ENCODE measurements at regions not wholly inside any gene's neighbourhood (a gene's known extent, or its start where the extent isn't known, plus 50 kb on each side); places are given as distances from the start of the nearest gene placed in this dataset.
"Not testable (repeated sequence)": the region's sequence is repeated elsewhere in the genome, so short reads cannot be mapped to it uniquely, and the experiment has no call there.

DNA sequence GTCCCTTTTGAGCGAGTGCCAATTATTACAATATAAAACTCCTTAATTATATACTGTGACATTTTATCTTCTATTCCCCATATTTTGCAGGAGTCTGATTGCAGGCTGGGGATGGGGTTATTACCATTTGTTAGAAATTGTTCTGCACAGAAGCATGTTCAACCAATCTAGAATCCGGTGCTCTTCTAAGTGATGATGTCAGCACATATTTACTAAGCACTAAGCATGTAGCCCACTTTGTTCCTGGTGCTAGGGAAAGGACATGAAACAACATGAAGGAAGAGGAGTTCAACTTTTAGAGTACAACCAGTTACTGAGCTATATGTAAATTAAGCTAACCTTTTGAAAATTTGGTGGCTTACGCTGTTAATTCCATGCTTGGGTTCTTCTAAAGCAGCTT, 52.8 kb upstream of the IL1RAPL2 start:
- DNase-seq (ENCODE audit: low spot score): no peak

DNA sequence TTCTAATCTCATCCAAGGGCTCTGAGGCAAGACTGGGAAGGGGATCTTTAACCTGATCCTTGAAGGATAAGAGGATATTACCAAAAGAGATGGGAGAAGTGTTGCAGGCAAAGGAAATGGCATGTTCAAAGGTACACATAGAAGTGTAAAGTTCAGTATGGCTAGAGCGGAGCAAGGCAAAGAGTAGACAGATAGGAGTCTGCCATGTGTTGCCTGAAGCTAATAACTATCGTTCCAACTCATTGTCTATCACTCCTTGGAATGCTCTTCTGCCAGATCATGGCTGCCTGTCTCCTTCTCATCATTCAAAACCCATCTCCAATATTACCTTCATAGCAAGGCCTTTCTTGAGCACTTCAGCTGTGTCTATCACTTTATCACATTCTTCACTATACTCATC, 55.2 kb upstream of the IL1RAPL2 start:
- no peak for DNase-seq (ENCODE audit: low spot score)

DNA sequence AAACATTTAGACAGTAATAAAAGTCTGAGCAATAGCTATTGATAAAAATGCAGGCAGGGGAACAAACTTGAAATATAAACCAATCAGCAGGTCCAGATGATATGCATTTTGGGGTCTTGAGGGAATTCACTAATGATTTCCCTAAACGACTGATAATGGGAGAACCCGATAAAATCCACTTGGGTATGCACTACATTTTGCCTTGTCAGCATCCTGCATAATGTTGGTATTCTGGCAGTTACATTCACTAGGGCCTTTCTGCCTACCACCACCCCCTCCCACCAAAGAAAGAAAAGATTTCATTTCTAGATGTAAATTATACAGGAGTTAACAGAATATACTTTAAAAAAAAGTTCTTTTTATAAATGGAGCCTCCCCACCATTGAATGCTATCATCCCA, 63.5 kb upstream of the IL1RAPL2 start:
- no peak for DNase-seq (ENCODE audit: low spot score)

DNA sequence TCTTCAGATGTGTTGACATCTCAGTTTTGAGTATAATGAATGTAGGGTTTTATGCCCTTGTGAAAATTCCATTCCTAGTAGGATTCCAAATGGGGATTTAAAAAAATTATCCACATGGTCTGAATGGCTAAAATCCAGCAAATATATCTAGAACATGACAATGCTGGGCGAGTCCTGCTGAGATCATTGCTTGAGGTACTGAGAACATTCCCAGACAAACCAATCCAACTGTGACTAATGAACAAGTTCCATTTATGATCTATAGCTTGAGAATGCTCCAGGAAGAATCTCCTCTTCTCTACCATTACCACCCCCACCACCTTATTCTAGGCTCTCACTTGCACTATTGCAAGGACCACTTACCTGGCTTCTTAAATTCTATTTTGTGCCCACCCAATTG, 77.2 kb upstream of the IL1RAPL2 start:
- no peak for DNase-seq (ENCODE audit: low spot score)

DNA sequence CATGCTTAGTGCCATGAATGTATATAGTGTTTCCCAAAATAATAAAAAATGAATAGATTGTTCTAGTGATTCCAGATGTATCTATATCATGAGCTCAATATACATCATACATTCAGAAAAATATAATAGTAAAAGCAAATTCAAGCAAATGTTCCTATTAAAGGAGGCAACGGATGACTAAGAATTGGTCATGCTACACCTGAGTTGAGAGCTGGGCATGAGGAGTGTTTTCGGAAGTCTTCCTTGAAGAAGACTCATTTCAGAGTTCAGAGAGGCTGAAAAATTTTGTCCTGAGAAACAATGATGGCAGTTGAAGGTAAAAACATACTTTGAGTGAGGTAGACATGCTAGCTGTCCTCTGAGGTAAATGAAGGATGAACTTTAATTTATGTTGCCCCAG, 79.3 kb upstream of the IL1RAPL2 start:
- no peak for DNase-seq (ENCODE audit: low spot score)

DNA sequence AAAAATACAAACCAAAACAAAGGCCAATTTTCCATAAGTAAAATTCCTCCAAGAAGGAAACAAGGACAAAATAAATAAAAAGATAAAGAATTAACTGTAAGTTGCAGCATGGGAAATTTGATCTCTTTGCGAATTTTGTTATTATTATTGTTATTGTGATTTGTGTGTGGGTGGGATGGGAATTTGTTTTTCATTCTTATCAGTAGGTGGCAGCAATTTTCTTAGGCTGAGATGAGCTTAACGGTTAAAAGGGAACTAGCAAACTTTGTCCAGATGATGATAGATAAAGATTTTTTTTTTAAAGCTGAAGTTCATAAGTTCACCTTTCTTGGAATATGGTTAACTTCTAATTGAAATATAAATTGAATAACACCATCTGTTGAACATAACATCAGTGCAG, 83.2 kb upstream of the IL1RAPL2 start:
- no peak for DNase-seq (ENCODE audit: low spot score)

DNA sequence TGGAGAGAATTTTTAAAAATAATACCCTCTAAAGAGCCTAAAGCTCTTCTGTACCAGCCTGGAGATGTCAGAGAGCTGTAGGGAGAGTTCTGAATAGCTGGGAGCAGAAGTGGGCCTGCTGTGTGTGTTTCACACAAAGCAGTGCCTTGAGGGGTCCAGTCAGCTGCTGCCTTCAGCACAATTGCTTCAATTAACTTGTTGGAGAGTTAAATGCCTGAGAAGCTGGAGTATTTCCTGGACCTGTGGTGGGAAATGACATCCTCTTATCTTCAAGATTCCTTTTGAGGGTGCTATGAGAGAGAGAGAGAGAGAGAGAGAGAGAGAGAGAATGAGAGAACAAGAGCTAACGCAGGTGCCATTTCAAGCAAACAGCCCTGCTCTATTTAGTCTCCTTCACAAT, 96.2 kb upstream of the IL1RAPL2 start:
- DNase-seq (ENCODE audit: low spot score): no peak

DNA sequence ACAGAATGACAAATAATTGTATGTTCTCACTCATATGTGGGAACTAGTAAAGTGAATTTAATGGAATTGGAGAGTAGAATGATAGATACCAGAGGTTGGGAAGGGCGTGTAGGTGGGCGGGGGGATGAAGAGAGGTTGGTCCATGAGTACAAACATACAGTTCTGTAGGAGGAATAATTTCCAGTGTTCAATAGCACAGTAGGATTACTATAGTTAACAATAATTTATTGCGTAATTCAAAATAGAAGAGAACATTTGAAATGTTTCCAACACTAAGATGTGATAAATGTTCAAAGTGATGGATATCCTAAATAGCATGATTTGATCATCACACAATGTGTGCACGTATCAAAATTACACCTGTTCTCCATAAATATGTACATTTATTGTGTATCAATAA, 106.2 kb upstream of the IL1RAPL2 start:
- no peak for DNase-seq (ENCODE audit: low spot score)

DNA sequence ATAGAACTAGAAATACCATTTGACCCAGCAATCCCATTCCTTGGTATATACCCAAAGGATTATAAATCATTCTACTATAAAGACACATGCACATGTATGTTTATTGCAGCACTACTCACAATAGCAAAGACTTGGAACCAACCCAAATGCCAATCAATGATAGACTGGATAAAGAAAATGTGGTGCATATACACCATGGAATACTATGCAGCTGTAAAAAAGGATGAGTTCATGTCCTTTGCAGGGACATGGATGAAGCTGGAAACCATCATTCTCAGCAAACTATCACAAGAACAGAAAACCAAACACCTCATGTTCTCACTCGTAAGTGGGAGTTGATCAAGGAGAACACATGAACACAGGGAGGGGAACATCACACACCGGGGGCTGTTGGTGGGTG, 108.9 kb upstream of the IL1RAPL2 start:
- DNase-seq (ENCODE audit: low spot score): not testable (repeated sequence)

DNA sequence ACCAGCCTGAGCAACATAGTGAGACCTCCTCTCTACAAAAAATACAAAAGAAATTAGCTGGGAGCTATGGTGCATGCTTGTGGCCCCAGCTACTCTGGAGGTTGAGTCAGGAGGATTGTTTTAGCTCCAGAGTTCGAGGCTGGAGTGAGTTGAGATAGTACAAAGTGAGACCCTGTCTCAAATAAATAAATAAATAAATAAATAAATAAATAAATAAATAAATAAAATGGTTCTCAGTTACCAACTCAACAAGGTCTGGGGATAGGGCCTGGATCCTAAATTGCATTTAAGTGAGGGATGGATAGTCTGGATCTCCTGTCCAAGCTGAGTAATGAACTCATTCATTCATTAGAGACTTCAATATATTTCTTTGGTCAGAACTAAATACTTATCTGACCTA, 115.7 kb upstream of the IL1RAPL2 start:
- no peak for DNase-seq (ENCODE audit: low spot score)

DNA sequence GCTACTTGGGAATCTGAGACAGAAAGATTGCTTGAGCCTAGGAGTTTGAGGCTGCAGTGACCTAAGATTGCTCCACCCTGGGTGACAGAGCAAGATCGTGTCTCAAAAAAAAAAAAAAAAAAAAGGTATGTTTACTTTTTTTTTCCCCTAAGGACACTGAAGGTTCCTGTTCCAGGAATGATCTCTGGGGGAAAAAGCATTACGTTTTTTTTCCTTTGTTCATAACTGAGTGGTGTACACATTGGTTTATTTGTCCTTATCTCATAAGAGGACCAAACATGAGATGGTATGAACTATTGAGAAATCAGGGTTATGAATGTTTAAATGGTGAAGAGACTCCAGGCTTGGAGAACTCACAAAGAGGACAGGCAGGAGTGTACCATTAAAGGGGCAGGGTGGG, 120.4 kb upstream of the IL1RAPL2 start:
- no peak for DNase-seq (ENCODE audit: low spot score)

DNA sequence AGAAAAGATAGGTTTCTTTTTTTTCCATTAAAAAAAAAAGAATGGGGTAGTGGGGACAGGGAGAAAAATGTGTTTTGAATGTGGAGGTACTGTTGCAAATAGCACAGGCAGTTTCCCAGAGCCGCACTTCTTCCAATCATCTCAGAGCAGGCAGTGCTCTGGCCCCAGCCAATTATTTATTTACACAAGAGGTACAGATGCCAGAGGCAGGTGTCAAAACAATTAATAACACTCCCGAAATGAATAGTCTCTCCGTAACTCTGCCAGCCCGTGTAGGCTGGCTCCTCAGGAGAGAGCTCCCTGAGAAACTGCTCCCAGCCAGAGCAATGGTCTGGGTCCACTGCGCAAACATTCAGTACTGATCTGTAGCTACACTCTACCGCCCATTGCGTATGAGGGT, 130.8 kb upstream of the IL1RAPL2 start:
- no peak for DNase-seq (ENCODE audit: low spot score)

DNA sequence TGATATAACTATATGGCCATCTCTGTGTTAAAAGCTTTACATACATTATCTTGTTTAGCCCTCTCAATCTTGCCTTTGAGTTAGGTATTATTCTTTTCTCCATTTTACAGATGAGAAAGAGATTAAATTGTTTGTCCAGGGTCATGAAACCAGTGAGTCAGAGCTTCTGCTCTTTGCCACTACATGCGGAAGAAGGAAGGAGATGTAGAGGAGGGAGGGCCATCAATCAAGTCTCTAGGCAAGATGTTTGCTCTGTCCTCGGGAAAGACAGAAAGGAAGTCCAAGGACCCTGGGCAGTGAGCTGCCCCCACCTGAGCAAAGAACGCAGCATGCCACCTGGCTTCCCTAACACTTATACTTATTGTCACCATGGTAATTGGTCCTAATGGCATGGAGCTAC, 133.7 kb upstream of the IL1RAPL2 start:
- DNase-seq (ENCODE audit: low spot score): no peak

DNA sequence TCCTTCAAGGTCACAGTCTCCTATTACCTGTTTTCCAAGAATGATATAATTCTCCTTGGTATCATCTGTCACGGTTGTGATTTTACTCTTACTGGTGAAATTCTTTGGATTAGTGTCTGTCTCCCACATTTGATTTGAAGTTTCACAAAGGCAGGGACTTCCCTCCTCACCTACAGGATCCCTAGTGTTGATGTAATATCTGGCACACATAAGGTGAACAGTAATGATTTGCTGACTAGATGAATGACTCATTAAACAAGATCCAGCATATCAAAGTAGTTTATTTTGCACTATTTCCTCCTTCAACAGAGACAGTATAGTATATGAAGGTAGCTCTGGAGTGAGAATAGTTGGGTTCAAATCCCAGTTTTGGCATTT, 135.3 kb upstream of the IL1RAPL2 start:
- no peak for DNase-seq (ENCODE audit: low spot score)

DNA sequence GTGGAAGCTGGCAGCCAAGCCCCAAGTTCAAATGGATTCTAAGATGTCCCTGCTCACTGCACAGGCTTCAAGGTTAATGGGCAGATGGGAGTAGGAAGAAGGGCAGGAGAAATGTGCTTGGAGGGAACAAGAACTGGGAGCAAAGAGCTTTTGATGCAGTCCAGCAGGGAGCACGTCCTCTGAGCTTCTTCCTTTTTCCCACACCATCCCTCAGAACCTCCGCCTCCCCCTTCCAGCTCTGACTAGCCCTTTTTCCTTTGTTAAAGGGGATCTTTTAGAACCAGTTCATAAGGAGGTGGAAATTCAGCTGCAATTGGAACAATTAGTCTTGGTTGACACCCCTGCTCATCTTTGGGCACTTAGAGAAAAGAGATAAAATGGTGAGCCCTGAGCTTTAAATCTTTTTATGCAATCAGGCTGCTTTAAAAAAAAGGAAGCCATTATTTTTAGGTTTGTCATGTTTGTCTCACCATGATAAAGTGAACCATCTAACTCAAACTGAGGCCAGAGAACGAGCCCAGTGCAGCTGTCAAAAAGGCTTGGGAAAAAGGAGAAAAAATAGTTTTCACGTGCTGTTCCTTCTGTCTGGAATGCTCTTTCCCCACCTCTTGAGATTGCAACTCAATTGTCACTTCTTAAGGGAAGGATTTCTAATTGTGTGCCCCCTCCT, 135.8 kb upstream of the IL1RAPL2 start:
- DNase-seq (ENCODE audit: low spot score): no peak

DNA sequence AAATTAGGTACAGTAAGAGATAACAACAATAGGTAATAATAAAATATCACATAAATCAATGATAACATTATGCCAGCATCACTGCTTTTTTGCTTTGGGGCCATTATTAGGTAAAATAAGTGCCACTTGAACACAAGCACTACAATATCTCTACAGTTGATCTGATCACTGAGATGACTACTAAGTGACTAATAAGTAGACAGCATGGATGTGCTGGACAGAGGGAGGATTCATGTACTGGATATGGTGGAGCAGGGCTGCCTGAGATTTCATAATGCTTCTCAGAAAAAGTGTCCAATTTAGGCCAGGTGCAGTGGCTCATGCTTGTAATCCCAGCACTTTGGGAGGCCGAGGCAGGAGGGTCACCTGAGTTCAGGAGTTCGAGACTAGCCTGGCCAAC, 137.8 kb upstream of the IL1RAPL2 start:
- DNase-seq (ENCODE audit: low spot score): no peak

DNA sequence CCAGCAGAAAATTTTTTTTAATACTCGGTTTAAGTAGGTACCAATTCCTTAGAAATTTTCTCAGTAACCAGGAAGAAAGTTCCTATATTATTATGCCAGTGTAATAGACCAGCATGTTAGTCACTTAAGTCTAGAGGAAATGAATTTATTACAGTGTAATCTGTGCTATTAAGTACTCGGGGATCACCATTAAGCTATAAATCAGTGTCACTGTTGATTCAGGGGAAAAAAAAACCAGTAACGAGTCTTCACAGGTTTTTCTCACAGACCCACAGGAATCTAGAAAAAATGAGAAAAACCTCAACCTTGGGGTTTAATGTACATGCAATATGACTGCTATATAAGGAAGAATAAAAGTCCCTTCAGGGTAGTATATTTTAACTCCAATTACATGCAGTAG, 138.3 kb upstream of the IL1RAPL2 start:
- no peak for DNase-seq (ENCODE audit: low spot score)

DNA sequence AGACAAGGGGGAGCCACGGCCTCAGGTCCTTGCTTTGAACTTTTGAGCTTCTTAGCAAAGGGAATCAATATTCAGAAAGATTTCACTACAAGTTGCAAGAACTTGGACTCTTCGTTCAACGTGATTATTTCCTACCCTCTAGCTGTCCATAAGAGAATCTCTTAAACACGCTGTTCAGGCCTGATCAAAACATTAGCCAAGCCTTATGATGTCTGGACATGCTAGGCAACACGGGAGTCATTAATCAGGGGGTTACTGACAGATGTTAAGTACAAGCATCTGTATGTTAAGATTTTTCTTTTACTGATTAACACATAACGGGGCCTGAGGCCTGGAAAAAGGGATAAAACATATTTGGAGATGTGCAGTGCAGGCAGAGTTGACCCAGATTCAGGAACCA, 138.9 kb upstream of the IL1RAPL2 start:
- no peak for DNase-seq (ENCODE audit: low spot score)

DNA sequence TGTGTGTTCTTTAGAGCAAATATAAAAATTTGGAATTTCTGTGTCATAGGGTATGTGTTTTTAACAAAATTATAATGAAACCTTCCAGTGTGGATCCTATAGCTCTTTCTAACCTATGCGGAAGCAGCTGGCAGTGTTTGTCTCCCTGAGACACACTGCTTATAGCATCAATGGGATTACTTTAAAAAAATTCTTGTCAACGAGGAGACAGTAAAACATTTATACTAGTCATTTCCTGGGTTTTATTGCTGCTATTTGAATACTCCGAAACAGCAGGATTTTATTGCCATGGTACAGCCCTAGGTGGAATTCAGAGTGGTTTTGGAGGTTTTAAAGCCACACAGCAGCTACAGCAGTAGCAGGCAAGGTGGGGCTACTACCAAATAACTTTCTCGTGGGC, 145.1 kb upstream of the IL1RAPL2 start:
- no peak for DNase-seq (ENCODE audit: low spot score)

DNA sequence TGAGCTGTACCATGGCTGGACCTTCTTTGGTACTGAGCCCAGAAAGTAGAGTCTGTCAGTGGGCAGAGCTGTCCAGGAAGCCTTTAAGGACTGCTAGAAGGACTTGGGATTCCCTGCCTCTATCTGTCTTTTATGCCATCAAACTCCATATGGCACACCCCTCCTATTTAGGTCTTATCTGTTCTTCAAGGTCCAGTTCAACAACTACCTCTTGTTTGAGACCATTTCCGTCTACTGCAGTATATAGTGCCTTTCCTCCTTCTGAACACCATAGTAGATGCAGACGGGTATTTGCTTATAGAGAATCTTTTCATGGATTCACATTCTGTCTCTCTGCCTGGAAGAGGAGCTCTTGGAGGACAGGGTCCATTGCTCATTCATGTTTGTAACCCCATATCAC, 146.1 kb upstream of the IL1RAPL2 start:
- no peak for DNase-seq (ENCODE audit: low spot score)

DNA sequence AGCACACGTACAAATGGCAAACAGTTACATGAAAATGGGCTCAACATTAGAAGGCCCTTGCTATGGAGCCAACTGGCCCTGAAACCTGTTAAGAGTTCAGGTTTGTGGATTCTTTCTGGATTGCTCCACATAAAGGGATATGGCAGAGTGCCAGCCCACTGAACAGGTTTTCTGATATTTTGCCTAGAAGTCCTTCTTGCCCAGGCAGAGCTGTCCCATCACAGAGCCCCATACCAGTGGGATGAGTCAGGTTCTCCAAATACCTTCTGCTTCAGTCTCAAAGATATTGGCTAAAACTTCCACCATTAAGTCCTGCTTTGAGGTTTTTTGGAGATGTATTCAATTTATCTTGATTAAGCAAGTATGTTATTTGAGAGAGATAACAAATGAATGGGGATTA, 146.8 kb upstream of the IL1RAPL2 start:
- DNase-seq (ENCODE audit: low spot score): no peak

DNA sequence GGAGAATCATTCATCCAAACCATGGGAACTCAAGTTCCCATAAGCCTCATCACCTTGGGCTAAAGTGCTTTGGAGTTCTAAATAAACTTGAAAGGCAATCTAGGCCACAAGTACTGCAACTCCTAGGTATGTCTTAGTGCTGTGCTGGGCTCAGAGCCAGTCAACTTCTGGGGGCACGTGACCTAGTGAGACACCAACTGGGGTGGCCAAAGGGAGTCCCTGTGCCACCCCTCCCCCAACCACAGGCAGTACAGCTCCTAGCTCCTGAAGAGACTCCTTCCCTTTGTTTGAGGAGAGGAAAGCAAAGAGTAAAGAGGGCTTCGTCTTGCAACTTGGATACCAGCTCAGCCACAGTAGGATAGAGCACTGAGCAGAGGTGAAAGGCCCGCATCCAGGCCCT, 154.2 kb upstream of the IL1RAPL2 start:
- no peak for DNase-seq (ENCODE audit: low spot score)

DNA sequence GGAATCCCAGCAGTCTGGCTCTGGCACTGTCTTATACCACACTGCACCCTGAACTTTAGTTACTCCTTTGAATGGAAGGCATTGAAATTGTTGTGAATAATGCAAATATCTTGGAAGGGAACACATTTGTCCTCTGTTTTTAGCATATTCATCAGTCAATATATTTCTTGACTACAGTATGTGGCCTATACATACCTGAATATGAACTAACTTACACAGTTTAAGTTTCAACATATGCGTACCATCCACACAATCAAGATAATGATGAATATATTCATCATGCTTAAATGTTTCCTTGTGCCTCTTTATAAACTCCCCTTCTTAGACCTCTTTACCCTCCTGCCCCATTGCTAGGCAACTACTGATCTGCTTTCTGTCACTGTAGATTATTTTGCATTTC, 145.7 kb upstream of the ESX1 start:
- DNase-seq (ENCODE audit: low spot score): no peak

DNA sequence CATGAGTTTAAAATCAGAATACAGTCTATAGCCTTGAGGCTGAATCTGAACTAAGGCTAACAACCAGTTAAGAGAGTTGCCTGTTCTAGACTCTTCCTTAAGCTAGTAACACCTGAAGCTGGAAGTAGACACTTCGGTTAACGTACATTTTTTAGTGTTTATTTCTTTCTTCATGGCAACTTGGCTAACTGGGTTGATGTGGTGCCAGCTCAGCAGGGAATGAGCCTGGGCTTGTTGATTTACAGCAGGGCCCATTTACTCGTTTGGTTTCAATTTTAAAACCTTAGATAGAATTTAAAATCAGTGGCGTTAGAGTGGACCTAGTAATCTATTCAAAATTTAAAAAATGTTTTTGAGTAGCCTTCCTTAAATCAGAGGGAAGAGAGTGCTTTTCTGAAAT, 137.6 kb upstream of the ESX1 start:
- no peak for DNase-seq (ENCODE audit: low spot score)

DNA sequence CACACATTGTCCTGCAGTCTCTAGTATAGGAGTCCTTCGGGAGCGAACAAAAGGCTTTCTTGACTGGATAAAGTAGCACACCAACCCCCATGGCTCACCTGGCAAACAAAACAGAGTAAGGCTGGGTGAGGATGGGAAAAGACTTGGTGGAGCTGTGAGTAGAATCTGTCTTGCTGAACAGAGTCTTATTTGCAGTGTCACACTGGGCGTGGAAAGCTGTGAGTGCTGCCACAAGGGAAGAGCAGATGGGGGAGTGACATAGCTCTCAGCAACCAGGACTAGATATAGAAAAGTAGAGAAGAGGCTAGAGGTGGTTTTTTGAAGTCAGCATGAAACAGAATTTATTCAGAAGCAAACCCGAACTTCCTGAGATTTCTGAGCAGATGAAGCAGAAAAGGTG, 137.2 kb upstream of the ESX1 start:
- DNase-seq (ENCODE audit: low spot score): no peak

Data from CD4-positive, alpha-beta T cell treated with Interleukin-6 at 100 ng/mL for 8 hours (primary cell).